HG03378 (cell line): ENCODE measurements at regions not wholly inside any gene's neighbourhood (a gene's known extent, or its start where the extent isn't known, plus 50 kb on each side); places are given as distances from the start of the nearest gene placed in this dataset.
"Not testable (repeated sequence)": the region's sequence is repeated elsewhere in the genome, so short reads cannot be mapped to it uniquely, and the experiment has no call there.

Source experiments
- ATAC-seq: cut with Tn5 transposase; IDR thresholded peaks from one replicate; pipeline ENCODE4 v1.9.1; 2021; ENCODE audit warnings: mild to moderate bottlenecking, moderate library complexity; ENCODE audit not compliant: unreplicated experiment

DNA sequence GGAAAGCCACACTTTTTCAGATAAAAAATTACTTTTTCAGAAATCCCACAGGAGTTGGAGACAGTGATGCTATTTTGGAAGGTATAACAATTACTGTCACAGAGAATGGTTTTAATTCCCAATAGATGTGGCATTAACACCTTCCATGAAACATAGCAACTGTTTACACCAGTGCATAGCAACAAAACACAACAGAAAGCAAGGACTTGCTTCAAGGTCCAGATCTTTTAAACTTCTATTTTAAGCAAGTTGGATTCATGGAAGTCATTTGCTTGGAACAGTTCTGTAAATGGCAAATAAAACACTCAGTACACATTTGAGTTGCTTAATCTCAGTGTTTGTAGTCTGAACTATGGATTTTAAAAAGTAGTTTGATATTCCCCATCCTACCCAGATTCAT is 385.9 kb upstream of the SPRY2 start:
- ATAC-seq = no peak

DNA sequence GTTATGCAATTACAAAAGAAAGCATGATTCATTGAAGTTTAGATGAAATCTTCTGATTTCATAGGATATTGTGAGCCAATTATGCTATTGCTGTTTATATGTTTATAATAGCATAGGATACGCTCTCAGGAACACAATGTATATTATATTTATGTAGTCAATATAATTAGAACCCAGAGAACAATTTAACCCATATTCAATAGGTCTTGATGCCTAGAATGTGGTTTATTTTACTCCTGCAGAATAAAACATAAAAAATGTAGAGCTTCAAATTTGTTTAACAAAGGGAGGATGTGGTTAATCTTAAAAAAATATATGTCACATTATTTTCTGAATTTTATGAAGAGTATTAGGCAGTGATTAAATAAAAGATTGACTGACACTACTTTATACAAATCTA is 380.8 kb upstream of the SPRY2 start:
- ATAC-seq = no peak

DNA sequence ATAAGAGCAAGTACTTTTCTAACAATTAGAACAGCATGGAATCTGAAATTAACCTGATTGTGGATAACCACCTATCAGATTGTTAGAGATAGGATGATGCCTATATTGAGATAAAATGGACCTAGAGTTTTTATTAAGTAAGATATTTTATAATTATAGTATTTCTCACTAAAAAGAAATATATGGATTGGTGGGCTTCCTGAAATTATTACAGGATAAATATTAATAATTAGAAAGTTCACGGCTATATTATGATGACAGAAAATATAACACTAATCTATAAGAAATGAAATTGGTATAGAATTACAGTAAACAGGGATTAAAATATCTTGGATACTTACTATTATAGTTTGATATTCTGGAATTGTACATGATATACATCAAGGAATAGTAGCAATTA is 378.0 kb upstream of the SPRY2 start:
- ATAC-seq = no peak

DNA sequence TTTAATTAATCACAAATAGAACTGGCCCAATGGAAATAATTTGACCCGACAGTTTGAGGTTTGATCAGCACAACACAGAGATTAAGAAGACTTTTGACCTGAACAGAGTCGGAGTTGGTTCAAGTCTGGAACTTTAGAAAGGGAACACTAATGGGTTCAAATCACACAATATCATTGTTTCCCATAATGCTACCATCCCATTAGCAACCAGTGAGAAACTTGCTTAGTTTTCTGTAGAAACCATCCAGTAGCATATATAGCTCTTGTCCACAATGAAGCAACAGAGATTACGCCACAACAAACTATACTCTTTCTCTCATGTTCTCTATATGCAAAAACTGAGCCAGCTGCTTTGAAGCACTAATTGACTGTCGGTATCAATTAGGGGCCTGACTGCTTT is 376.9 kb upstream of the SPRY2 start:
- no peak for ATAC-seq

DNA sequence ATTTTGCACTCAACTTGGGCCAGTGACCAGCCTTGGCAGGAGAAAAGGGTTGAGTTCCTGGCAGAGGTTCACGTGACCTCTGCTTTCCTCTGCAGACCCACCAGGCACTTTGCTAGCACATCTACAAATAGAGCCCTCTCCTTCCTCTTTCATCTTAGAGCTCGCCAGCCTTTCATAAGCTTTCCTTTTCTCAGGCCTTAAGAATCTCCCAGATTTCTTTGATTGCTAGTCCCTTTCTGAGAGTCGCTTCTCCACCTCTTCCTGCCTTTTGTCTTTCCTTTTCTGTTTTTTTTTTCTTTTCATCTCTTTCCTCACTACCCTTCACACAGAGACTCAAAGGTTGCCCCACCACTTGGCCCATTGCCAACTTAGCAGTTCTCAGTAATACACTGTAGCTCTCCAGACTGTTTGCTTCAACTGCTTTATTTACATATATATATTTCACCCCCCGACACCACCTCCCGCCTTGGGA is 375.7 kb upstream of the SPRY2 start:
- no peak for ATAC-seq

DNA sequence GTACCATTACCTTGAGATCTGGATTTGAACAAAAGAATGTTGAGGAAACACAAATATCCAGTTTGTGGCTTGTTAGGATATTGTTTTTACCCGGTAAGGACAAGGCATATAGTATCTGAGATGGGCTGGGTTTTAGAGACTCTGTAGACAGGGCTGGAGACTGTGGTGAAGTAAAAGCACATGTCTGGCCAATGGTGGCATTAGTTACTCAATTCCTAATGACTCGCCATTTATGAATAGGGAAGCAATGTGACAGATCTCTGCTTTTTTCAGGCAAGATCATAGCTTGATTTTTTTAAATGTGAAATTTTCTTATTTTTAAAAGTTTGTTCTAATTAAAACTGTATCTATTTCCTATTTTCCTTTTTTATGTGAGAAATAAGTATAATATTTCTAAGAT is 371.1 kb upstream of the SPRY2 start:
- ATAC-seq = no peak

DNA sequence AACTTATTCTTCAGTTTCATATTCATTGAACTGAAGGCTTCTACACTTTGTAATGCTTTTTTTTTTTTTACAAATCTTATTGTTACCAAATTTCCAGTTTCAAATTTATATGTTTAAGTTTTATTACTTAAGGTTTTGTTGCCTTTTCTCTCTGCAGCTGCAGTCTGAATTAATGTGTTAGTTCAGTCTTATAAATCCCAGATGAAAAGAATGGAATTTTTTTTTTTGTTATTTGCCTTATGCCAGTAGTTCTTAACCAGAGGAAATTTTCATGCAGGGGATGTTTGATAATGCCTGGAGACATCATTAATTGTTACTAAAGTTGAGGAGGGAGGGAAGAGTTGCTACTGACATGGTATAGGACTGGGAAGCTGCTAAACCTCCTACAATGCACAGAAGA is 367.9 kb upstream of the SPRY2 start:
- ATAC-seq = no peak

DNA sequence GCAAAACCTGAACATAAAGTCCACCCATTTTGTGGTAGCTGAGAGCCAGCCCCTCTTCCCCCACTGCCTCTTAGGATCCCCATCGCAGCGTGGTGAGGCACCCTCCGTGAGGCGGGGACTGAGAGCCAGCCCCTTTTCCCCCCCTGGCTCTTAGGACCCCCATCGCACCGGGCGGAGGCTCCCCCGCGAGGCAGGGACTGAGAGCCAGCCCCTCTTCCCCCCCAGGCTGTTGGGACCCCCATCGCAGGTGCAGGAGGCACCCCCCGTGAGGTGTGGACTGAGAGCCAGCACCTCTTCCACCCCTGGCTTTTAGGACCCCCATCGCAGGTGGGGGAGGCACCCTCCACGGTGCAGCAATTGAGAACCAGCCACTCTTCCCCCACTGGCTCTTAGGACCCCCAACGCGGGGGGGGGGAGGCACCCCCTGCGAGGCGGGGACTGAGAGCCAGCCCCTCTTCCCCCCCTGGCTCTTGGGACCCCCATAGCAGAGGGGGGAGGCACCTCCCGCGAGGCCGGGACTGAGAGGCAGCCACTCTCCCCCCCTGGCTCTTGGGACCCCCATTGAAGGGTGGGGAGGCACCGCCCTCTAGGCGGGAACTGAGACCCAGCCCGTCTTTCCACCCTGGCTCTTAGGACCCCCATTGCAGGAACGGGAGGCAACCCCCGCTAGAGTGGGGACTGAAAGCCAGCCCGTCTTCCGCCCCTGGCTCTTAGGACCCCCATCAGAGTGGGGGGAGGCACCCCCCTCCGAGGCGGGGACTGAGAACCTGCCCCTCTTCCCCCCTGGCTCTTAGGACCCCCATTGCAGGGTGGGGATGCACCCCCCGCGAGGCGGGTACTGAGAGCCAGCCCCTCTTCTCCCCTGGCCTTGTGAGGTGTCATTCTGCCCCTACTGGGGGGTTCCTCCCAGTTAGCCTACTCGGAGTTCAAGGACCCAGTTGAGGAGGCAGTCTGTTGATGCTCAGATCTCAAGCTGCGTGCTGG is 366.4 kb upstream of the SPRY2 start:
- no peak for ATAC-seq

DNA sequence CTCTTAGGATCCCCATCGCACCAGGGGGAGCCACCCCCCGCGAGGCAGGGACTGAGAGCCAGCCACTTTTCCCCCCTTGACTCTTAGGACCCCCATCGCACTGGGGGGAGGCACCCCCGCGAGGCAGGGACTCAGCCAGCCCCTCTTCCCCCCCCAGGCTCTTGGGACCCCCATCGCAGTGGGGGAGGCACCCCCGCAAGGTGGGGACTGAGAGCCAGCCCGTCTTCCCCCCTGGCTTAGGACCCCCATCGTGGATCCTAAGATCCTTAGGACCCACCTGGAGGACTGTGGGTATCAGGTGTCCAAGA is 365.2 kb upstream of the SPRY2 start:
- no peak for ATAC-seq

DNA sequence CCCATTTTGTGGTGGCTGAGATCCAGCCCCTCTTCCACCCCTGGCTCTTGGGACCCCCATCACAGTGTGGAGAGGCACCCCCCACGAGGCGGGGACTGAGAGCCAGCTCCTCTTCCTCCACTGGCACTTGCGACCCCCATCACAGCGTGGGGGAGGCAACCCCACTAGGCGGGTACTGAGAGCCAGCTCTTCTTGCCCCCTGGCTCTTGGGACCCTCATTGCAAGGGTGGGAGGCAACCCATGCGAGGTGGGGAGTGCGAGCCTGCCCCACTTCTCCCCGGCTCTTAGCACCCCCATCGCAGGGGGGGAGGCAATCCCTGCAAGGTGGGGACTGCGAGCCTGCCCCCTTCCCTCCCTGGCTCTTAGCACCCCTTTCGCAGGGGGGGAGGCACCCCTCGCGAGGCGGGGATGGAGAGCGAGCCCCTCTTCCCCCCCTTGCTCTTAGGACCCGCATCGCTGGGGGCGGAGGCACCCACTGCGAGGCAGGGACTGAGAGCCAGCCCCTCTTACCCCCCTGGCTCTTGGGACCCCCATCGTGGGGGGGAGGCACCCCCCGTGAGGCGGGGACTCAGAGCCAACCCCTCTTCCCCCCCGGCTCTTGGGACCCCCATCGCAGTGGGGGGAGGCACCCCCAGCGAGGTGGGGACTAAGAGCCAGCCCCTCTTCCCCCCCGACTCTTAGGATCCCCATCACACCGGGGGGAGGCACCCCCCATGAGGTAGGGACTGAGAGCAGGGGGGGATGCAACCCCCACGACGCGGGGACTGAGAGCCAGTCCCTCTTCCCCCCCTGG is 364.6 kb upstream of the SPRY2 start:
- no peak for ATAC-seq

DNA sequence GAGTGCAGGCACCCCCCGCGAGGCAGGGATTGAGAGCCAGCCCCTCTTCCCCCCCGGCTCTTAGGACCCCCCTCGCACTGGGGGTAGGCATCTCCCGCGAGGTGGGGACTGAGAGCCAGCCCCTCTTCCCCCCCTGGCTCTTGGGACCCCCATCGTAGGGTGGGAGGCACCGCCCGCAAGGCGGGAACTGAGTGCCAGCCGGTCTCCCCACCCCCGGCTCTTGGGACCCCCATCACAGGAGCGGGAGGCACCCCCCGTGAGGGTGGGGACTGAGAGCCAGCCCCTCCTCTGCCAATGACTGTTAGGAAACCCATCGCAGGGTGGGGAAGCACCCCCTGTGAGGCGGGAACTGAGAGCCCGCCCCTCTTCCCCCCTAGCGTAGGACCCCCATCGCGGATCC is 363.4 kb upstream of the SPRY2 start:
- no peak for ATAC-seq

DNA sequence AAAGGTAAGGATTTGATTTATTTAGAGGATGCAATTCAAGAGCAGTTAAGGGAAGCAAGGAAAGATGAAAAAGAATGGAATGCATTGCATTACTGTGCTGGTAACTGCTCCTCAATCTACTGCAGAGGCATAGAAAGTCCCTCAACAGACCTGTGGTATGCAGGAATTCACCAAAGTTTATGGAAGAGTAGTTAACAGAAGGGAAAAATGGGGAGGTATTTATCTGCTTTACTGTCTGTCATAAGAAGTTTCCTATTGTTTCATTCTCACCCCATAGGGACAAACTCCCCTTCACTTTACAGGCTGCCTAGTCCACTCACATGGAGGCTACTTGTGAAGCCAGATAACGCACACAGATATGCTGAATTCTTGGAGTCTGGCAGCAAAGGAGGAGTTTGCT is 354.9 kb upstream of the SPRY2 start:
- ATAC-seq = no peak

DNA sequence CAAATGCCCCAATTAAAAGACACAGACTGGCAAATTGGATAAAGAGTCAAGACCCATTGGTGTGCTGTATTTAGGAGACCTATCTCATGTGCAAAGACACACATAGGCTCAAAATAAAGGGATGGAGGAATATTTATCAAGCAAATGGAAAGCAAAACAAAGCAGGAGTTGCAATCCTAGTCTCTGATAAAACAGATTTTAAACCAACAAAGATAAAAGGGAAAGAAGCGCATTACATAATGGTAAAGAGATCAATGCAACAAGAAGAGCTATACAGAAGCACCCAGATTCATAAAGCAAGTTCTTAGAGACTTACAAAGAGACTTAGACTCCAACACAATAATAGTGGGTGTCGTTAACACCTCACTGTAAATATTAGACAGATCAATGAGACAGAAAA is 350.9 kb upstream of the SPRY2 start:
- ATAC-seq = not testable (repeated sequence)

DNA sequence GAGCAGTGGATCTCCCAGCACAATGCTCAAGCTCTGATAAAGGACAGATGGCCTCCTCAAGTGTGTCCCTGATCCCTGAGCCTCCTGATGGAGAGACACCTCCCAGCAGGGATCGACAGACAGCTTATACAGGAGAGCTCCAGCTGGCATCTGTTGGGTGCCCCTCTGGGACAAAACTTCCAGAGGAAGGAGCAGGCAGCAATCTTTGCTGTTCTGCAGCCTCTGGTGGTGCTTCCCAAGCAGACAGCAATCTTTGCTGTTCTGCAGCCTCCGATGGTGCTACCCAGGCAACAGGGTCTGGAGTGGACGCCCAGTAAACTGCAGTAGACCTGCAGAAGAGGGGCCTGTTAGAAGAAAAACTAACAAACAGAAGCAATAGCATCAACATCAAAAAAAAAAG is 349.3 kb upstream of the SPRY2 start:
- no peak for ATAC-seq

DNA sequence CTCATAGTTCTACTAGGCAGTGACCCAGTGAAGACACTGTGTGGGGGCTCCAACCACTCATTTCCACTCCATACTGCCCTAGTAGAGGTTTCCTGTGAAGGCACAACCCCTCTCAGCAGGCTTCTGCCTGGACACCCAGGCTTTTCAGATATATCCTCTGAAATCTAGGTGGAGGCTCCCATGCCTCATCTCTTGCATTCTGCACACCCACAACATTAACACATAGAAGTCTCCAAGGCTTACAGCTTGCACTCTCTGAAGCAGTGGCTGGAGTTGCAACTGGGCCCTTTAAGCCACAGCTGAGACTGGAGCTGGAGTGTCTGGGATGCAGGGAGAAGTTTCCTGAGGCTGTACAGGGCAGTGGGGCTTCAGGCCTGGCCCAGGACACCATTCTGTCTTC is 347.7 kb upstream of the SPRY2 start:
- no peak for ATAC-seq

DNA sequence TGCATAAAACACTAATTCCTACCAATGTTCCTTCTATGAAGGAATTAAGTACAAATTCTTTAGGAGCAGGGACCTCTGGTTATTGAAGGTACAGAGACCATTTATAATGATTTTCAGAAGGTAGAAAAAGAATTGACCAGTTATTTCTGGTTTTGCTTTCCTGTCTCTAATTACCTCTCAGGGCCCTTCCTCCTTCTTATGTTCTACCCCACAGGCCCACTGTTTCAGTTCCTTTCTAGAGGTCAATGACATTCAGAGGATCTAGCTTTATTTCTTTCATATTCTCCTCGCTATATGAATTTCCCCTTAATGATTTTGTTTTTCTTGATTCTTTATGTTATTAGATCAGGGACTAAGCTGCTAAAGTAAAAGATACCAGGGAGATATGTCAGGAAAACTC is 345.0 kb upstream of the SPRY2 start:
- no peak for ATAC-seq

DNA sequence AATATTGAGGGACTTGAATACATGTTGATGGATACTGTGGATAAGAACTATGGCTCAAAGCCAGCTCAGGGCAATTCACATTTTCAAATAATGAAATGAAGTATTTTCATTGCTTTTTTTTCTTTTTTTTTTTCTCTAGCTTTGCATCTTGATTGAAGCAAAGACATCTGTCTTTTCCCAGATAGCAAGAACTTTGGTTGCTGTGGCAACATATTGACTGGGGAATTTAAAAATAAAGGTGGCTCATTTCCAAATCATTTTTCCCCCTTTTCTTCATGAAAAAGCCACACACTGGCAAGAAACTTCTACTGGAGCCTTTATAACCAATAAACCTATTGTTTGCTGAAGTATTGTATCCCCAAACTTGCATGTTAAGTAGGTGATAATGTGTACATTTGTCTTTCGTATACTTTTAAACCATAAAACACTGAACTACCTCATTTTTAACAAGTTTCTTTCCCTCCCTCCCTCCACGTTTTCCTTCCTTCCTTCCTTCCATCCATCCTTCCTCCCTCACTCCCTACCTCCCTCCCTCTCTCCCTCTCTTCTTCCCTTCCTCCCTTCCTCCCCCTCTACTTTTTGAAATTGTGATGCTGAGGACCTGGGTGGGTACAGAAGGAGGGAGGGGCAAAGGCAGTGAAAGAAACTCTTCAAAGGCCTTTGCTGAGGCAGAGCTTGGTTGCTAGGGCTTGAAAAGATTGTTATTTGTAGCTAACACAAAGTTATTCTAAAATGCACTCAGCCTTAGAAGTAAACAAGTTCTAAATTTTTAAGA is 343.5 kb upstream of the SPRY2 start:
- ATAC-seq = no peak

DNA sequence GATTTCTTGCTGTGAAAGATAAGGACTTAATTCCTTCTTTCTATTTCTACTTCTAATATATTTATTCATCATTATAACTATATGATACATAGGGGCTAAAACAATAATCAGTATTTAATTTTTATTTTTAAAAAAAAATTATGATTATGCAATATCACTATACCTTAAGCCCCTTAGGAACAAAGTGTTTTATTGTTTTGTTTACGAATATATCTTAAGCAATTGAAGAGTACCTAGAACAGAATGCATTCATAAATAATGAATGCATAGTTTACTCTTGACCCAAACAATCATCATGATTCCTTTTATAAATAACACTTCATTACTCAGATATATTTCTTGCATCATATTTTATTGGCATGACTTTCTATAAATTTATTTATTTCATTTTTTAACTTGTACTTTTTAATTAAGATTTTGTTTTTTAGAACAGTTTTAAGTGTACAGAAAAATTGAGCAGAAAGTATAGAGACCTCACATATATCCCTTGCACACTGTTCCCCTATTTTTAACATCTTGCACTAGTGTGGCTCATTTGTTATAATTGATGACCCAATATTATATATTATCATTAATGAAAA is 339.9 kb upstream of the SPRY2 start:
- no peak for ATAC-seq

DNA sequence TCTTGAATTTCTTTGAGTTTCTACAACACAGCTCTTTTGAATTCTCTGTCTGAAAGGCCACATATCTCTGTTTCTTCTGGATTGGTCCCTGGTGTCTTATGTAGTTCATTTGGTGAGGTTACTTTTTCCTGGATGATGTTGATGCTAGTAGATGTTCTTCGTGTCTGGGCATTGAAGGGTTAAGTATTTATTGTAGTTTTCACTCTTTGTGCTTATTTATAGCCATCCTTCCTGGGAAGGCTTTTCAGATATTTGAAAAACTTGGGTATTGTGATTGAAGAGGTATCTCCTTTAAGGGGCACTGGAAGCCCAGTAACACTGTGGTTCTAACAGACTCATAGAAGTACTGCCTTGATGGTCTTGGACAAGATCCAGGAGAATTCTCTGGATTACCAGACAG is 338.5 kb upstream of the SPRY2 start:
- ATAC-seq = no peak

DNA sequence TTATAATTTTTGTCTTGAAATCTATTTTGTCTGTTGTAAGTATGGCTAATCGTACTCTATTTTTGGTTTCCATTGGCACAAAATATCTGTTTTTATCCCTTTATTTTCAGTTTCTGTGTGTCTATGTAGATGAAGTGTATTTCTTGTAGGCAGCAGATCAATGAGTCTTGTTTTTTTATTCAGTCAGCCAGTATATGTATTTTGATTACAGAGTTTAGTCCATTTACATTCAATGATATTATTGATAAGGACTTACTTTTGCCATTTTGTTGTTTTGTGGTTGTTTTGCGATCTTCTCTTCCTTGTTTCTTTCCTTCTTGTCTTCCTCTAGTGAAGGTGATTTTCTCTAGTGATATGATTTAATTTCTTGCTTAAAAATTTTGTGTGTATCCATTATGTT is 336.3 kb upstream of the SPRY2 start:
- no peak for ATAC-seq

DNA sequence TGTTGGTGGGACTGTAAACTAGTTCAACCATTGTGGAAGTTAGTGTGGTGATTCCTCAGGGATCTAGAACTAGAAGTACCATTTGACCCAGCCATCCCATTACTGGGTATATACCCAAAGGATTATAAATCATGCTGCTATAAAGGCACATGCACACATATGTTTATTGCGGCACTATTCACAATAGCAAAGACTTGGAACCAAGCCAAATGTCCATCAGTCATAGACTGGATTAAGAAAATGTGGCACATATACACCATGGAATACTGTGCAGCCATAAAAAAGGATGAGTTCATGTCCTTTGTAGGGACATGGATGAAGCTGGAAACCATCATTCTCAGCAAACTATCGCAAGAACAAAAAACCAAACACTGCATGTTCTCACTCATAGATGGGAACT is 334.5 kb upstream of the SPRY2 start:
- ATAC-seq = not testable (repeated sequence)
